Nephron progenitor cell (in vitro differentiated cells): ENCODE measurements at regions not wholly inside any gene's neighbourhood (a gene's known extent, or its start where the extent isn't known, plus 50 kb on each side); places are given as distances from the start of the nearest gene placed in this dataset.
A peak's percentile ranks its signal among the peaks of the same experiment; 100 is the strongest.
"Not testable (repeated sequence)": the region's sequence is repeated elsewhere in the genome, so short reads cannot be mapped to it uniquely, and the experiment has no call there.

Experiments
- DNase-seq: peaks from one replicate; pipeline ENCODE4 v3.0.0; 2021
- H3K27ac Mint-ChIP-seq: 2 replicates; pipeline ENCODE4 v1.8.0; 2021; ENCODE audit warnings: mild to moderate bottlenecking, moderate library complexity, mixed read lengths
- H3K27me3 Mint-ChIP-seq: 2 replicates; pipeline ENCODE4 v1.8.0; 2021; ENCODE audit warnings: mild to moderate bottlenecking, low read depth, mixed read lengths; ENCODE audit not compliant: poor library complexity
- H3K36me3 Mint-ChIP-seq: 2 replicates; pipeline ENCODE4 v1.8.0; 2021; ENCODE audit warnings: low read depth, mixed read lengths
- H3K4me1 Mint-ChIP-seq: 2 replicates; pipeline ENCODE4 v1.8.0; 2021; ENCODE audit warnings: mixed read lengths
- H3K4me3 Mint-ChIP-seq: 2 replicates; pipeline ENCODE4 v1.8.0; 2021; ENCODE audit warnings: mild to moderate bottlenecking, moderate library complexity, mixed read lengths
- H3K9me3 Mint-ChIP-seq: 2 replicates; pipeline ENCODE4 v1.8.0; 2021; ENCODE audit warnings: mild to moderate bottlenecking, moderate library complexity, mixed read lengths
- TF ChIP-seq, protein P1 (sequence below): fragments of 200-600 bp; sonication (generic); IDR thresholded peaks from 2 replicates; pipeline ENCODE4 v1.5.0; 2021; ENCODE audit warnings: antibody characterized with exemption

DNA sequence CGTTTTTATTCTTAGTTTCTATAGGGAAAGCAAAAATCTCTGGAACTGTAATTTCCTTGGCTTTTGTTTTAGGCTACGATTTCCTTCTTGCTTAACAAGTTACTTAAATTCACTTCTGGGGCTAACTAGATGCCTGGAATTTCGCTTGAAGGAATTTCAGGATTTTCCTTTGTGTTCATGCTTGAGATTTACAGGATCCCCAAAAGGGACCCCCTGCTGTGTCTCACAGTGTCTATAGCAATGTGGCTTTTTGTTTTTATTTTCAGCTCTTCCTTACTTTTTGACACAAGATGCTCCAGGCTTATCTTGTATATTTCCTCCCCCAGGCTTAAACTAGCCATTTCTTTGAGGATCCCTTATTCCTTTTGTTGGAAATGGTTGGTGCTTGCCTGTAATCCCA is 95.5 kb upstream of the DPPA4 start:
- Mint-ChIP-seq H3K9me3 (peaks cover 4% of the 10 kb centered on the region), H3K4me3 (no peak overlapping the region), H3K4me1 (no peaks in the 10 kb centered on the region), H3K27ac (no peak overlapping the region), H3K36me3 (no peaks in the 10 kb centered on the region), H3K27me3 (peaks cover 3% of the 10 kb centered on the region)
- no peak for DNase-seq
- TF ChIP-seq, protein P1, sequence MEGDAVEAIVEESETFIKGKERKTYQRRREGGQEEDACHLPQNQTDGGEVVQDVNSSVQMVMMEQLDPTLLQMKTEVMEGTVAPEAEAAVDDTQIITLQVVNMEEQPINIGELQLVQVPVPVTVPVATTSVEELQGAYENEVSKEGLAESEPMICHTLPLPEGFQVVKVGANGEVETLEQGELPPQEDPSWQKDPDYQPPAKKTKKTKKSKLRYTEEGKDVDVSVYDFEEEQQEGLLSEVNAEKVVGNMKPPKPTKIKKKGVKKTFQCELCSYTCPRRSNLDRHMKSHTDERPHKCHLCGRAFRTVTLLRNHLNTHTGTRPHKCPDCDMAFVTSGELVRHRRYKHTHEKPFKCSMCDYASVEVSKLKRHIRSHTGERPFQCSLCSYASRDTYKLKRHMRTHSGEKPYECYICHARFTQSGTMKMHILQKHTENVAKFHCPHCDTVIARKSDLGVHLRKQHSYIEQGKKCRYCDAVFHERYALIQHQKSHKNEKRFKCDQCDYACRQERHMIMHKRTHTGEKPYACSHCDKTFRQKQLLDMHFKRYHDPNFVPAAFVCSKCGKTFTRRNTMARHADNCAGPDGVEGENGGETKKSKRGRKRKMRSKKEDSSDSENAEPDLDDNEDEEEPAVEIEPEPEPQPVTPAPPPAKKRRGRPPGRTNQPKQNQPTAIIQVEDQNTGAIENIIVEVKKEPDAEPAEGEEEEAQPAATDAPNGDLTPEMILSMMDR: no peak

DNA sequence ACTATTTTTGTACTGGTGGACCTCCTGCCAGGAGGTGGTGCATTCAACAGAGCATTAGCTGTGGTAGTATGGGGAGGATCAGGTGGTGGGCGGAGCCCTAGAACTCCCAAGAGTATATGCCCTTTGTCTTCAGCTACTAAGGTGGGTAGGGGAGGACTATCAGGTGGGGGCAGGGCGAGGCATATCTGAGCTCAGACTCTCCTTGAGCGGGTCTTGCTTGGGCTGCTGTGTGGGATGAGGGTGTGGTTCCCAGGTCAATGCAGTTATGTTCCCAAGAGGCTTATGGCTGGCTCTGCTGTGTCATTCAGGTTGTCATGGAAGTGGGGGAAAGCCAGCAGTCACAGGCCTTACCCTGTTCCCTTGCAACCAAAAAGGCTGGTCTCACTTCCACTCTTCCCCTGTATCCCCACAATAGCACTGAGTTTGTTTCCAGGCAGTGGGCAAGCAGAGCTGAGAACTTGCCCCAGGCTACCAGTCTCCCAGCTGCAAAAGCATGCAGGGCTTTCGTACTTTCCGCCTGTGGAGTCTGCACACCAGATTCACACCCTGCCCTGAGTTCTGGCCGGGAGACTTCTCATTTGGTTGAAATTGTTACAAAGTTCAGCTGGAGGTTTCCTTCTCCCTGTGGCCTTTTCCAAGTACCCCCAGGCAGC is 93.7 kb upstream of the DPPA4 start:
- DNase-seq: no peak
- Mint-ChIP-seq H3K36me3 (no peaks in the 10 kb centered on the region), H3K27me3 (peaks cover 3% of the 10 kb centered on the region), H3K9me3 (peaks cover 17% of the 10 kb centered on the region), H3K4me1 (no peaks in the 10 kb centered on the region), H3K4me3 (no peak overlapping the region), H3K27ac (peak overlapping the region; percentile 54)
- TF ChIP-seq, protein P1: no peak

DNA sequence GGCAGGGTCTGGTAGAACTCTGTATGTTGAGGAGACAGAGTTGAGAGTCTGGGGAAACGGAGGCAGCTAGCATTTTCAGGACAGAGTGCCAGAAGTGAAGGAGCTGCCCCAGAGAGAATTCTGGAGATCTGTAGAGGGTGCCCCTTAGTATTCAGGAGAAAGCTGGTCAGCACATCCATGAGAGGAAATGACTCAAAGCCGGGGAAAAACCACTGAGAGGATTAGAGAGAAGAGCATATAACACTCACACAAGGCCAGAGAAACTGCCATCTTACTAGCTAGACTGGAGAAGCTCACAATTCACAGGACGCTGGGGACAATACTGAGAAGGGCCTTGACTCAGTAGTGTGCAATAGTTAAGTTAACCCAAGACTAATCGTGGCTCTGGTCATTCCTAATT is 75.7 kb upstream of the DPPA4 start:
- H3K9me3 Mint-ChIP-seq: peaks cover 10% of the 10 kb centered on the region
- no peak overlapping the region for H3K27ac Mint-ChIP-seq
- no peak for DNase-seq

DNA sequence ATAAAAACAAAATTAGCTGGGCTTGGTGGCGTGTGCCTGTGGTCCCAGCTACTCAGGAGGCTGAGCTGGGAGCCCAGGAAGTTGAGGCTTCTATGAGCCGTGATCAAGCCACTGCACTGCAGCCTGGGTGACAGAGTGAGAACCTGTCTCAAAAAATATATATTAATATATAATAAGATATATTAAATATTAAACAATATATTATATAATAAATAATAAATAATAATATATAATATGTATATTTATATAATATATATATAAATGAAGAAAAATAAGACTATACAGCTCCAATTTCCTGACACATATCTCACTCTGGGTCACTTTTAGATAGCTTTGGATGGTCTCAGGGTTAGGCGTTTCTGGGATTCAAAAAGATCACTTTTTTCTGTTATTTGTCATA is 74.2 kb upstream of the DPPA4 start:
- no peaks in the 10 kb centered on the region for H3K4me1 Mint-ChIP-seq

More for the DNA sequence above, 75.7 kb upstream of the DPPA4 start:
- TF ChIP-seq, protein P1: no peak
- Mint-ChIP-seq H3K4me1 (no peaks in the 10 kb centered on the region), H3K36me3 (peaks cover 3% of the 10 kb centered on the region), H3K27me3 (peaks cover 4% of the 10 kb centered on the region), H3K4me3 (no peak overlapping the region)

DNA sequence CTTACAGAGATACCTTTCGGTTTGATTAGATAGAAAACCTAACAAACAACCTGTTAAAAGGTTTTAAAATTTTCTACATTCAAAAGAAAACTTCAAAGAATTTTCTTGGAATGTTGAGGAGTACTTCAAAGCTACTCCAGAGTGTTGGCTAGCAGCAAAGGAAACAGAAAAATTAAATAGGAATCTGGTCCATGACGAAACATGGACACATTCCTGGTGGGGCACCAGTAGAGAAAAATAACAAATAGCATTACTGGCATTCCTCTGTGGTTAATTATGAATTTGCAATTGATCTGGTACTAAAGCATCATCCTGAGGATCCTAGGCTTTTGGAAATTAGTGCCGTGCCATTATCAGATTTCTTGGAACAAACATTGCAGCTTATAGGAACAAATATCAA is 59.5 kb upstream of the DPPA4 start:
- DNase-seq: no peak
- Mint-ChIP-seq H3K4me3 (no peak overlapping the region), H3K36me3 (no peaks in the 10 kb centered on the region), H3K27me3 (peaks cover 3% of the 10 kb centered on the region), H3K27ac (no peak overlapping the region), H3K4me1 (peaks cover 7% of the 10 kb centered on the region), H3K9me3 (peaks cover 5% of the 10 kb centered on the region)
- TF ChIP-seq, protein P1: no peak

More for the DNA sequence above, 74.2 kb upstream of the DPPA4 start:
- no peak for DNase-seq
- peaks cover 4% of the 10 kb centered on the region for H3K36me3 Mint-ChIP-seq
- no peak overlapping the region for H3K27ac Mint-ChIP-seq
- H3K27me3 Mint-ChIP-seq: peaks cover 11% of the 10 kb centered on the region
- no peak overlapping the region for H3K4me3 Mint-ChIP-seq
- H3K9me3 Mint-ChIP-seq: peaks cover 25% of the 10 kb centered on the region
- TF ChIP-seq, protein P1: no peak

DNA sequence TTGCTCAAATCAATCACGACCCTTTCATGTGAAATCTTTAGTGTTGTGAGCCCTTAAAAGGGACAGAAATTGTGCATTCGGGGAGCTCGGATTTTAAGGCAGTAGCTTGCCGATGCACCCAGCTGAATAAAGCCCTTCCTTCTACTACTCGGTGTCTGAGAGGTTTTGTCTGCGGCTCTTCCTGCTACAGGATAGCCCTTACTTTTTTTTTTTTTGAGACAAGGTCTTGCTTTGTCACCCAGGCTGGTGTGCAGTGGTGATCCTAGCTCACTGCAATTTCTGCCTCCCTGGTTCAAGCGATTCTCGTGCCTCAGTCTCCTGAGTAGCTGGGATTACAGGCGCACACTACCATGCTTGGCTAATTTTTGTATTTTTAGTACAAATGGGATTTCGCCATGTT is 56.4 kb upstream of the DPPA4 start:
- not testable (repeated sequence) for H3K36me3 Mint-ChIP-seq, H3K9me3 Mint-ChIP-seq, H3K4me3 Mint-ChIP-seq, H3K4me1 Mint-ChIP-seq, DNase-seq, H3K27me3 Mint-ChIP-seq
- peak overlapping the region; percentile 95 for H3K27ac Mint-ChIP-seq
